HG03095 (cell line): ENCODE measurements at regions not wholly inside any gene's neighbourhood (a gene's known extent, or its start where the extent isn't known, plus 50 kb on each side); places are given as distances from the start of the nearest gene placed in this dataset.

Source experiments
- ATAC-seq: cut with Tn5 transposase; IDR thresholded peaks from one replicate; pipeline ENCODE4 v1.9.1; 2021; ENCODE audit warnings: moderate library complexity; ENCODE audit not compliant: unreplicated experiment

DNA sequence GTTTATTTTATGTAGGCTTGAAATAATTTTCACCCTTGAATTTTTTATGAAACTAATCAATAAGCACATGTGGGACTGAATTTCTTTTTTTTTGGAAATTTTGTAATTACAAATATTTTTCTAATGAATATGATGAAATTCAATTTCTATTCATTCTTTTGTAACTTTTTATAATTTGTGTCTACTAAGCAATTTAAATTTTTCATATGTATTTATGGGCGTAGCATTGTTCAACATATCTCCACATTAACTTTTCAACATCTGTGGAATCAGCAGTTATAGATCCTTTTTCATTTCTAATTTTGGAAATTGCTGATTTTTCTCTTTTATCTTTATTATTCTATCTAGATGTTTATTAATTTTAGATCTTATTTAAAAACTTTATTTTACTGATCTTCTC, 1320.3 kb downstream of the C4orf33 start:
- ATAC-seq: no peak

DNA sequence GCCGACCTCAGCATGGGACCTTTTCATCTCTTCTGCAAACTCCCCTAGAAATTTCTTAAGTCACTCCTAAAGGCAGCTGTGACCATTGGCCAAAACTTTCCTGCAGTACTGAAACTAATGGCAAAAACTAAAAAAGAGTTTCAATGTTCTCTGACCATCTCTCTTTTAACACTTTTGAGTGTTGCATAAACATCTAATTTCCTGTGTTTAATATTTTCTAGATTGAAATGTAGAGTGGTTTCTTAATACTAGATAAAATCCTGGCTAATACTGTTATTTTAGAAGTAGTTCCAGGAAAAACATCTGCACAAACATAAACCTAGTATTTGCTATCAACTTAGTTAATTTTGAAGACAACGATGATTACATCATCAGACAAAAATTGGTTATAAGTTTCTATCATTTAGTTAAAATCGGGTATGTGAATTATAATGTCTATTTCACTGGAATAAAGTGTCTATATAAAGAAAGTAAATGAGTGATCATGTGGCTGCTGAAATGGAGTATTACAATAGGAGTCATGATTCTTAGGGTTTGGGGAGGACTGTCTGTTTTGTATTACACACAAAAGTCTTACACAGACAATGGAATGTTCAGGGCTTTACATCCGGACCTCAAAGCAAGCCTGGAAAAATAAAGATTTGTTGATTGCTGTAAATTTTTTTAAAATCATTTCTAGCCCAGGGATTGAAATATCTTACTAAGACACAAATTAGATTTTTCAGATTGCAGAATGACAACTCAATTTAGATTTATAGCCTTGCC, 1323.4 kb downstream of the C4orf33 start:
- no peak for ATAC-seq

DNA sequence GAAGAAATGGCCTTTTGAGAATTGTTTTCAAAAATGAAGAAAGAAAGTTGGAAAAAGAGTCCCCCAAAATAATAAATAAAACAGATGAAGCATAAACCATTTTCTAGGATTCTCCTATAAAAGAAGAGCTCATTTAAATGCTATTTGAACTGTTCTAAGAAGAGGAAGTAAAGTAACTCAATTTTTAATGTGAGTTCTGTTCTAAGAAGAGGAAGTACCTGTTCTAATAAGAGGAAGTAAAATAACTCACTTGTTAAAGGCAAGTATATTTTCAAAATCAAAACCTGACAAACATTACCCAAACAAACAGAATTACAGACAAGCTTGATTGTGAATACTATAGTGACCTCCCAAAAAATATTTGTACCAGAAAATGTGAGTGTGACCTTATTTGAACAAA, 1326.3 kb downstream of the C4orf33 start:
- ATAC-seq: no peak

DNA sequence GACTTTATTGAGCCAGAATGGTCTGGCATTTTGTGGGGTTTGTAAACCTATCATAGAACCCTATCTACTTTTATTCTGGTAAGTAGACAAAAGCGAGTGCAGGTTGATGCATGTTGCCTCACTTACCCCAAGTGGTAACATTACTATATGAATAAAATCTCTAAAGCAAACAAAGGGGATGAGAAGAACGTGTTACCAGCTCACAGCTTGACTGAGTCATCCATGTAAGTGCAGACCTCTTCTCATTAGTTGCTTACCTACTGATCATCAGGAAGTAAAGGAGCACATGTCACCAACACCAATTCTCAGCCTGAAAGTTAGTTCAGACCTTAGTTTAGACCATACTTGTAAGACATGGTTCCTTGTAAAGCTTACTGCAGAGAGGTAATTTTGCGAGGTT, 1328.3 kb downstream of the C4orf33 start:
- ATAC-seq: no peak

DNA sequence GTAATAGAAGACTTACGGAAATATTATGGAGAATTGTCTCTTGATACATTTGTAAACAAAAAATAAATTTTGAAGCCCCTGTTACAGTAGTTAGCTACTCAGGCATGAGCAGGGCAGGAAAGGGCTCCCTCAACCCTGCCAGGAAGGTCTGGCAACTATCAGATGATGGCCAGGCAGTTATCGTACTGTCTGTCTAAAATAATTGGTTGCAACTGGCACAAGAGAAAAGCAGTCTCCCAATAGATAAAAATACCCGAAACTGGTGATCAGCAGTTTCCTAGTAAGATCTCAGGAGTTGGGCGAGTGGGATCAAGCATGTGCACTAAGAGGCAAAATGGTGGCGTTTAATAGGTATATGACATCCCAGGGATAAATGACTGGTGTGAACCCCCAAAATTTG, 1336.3 kb downstream of the C4orf33 start:
- ATAC-seq: no peak

DNA sequence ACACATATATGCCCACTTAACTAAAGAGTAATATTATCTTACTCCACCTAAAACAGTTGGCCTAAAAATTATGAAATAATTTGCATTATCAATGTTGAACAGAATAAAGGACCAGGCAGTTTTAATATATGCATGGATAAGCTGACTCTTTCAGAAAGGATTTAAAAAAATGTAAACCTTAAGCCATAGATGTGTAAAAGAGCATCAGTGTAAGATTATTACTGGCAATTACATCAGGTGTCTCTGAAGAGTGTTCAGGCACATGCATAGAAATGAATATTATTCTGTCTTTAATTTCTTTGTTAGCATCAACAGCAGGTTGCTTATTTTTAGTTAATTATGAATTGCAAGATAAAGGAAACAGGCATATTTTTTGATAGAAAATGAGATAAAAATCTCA, 1353.8 kb downstream of the C4orf33 start:
- ATAC-seq: no peak

DNA sequence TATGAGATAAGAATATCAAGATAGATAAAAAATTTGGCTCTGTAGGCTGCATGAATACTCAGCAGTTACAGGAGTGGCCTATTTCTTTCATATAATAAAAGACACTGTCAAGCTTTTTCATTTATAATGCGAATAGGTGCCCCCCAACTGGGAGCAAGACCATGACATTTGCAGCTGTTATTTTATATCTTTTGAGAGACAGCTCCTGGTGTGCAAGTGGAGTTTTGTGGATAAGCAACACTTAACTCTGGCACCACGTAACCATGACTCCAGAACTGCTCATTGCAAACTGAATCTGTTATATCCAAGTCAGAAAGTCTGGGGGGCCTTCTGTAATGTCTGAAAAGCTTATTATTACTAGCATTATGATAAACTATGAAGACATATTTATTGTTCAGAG, 1372.4 kb downstream of the C4orf33 start:
- ATAC-seq: no peak

DNA sequence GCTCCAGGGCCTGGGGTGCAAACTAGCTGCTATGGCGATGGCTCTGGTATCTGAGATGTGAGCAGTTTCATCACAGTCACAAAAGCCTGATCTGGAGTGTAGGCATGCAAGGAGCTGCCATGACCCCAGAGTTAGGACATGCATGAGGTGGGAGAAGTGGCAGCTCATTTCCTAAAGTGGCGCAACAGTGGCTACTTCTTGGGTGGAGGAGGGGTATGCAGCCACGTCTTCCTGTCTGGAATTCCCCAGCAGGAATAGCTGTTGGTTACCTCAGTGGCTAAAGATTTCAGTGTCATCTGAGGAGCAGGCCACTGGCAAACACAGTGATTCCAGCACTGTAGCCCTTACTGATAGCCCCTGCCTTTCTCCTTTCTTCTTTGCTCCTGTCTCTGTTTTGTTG, 1382.5 kb downstream of the C4orf33 start:
- ATAC-seq: no peak

DNA sequence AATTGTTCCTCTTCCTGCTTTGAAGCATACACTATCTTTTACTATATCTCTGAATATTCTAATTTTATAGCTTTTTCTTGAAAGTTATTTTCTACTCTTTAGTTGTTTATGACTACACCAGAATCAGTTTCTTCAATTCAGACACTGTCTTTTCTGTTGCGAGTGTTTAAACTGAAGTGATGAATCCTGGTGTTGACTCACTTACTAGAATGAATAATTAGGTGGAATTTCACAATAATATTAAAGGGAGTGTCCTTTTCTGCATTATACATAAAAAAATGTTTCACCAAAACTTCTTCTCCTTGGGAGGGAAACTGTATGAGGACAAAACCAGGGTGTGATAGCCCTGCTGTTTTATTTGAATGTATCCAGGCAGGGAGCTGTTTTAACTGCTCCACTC, 1383.1 kb downstream of the C4orf33 start:
- no peak for ATAC-seq

DNA sequence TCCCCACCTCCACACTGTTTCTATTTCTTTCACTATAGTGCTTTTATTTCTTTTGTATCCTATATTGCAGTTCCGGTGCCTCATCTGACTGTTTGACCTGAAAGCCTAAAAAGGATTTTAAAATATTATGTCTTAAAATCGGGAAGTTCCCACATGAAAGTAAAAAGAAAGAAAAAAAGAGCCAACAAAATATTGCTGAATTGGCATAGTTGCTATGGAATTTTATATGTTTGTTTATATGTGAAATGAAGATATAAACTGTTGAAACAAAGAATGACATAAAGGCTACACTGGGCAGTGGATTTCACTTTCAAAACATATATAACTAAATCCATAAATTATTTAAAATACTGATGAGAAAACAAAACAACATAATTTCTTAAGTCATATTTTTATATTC, 1383.7 kb downstream of the C4orf33 start:
- ATAC-seq: no peak

DNA sequence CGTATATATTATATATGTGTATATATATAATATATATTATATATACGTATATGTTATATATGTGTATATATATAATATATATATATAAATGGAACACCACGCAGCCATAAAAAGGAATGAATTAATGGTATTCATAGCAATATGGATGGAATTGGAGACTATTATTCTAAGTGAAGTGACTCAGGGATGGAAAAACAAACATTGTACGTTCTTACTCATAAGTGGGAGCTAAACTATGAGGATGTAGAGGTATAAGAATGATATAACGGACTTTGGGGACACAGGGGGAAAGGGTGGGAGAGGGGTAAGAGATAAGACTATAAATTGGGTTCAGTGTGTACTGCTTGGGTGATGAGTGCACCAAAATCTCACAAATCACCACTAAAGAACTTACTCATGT, 1388.9 kb downstream of the C4orf33 start:
- no peak for ATAC-seq

DNA sequence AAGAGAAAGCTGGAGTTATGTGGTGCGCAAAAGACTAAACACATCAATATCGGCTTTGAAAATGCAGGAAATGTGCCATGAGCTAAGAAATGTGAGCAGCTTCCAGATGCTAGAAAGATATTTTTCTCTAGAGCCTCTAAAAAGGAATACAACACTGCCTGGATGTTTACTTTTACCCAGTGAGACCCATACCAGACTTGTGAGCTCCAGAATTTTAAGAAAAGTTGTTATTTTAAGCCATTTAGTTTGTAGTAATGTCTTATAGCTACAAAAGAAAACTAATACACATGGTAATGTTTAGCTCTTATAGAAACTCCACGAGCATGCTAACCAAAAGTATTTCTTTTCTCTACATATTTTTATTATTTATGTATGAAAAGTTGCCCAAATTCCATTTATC, 1389.4 kb downstream of the C4orf33 start:
- no peak for ATAC-seq

DNA sequence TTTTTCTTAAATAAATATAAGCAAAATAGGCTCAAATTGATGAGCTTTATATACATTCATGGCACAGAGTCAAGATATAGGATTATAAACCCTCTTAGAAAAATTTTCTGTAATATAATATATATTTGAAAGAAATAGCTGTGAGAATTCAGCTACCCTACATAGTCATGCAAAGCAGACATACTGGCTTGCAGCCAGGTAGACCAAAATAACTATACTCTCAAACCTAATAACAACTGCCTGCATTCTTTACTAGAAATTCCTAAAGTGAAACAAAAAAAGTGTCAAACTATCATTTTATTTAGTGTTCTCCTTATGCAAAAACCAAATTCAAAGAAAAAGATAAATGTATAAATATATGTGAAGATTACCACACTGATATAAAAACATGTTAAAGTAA, 1390.2 kb downstream of the C4orf33 start:
- no peak for ATAC-seq

DNA sequence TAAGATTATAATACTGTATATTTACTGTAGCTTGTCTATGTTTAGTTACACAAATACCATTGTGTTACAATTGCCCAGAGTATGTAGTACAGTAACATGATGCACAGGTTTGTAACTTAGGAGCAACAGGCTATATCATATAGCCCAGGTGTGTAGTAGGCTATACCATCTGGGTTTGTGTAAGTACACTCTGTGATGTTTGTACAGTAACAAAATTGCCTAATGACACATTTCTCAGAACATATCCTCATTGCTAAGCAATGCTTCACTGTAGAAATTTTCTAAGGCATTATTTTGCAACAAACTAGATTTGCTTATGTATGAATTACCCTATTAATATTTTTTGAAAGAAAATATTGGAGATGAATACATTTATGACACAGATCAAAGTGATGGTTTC, 1390.9 kb downstream of the C4orf33 start:
- no peak for ATAC-seq

DNA sequence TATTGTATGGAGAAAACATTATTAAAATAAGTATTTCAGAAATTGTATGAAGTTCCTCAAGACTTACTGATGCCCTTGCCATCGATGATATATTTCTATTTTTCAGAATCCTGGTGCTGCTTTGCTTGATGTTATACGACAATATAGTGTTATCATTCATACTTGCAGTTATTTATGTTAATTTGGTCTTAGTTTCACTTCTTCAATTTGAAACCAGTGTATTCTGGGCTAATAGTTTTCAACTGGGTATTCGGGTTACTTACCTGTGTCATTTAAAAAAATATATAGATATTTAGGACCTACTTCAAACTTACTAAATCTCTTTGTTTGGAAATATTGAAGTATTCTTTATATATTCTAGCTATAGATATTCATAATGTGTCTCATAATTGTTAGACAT, 1414.7 kb downstream of the C4orf33 start:
- ATAC-seq: no peak

DNA sequence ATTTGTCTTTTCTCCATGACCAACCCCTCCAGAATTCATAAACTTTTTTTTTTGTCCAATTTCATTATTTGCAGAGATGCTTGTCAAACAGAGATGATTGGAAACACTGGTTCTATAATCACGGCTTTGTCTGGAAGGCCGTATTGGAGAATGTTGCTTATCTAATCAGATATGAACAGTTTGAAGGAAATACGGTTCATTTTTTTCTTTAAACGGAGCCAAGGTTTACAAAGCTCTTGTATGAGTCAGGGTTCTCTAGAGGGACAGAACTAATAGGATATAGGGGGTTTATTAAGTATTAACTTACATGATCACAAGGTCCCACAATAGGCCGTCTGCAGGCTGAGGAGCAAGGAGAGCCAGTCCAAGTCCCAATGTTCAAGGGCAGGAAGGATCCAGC, 1415.8 kb downstream of the C4orf33 start:
- ATAC-seq: no peak

DNA sequence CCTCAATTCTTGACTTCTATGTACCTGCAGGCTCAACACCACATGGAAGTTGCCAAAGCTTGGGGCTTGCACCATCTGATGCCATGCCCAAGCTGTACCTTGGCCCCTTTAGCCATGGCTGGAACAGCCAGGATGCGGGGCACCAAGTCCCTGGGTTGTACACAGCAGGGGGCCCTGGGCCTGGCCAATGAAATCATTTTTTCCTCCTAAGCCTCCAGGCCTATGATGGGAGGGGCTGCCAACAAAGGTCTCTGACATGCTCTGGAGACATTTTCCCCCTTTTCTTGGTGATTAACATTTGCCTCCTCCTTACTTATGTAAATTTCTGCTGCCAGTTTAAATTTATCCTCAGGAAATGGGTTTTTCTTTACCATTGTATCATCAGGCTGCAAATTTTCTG, 1428.1 kb downstream of the C4orf33 start:
- ATAC-seq: no peak

DNA sequence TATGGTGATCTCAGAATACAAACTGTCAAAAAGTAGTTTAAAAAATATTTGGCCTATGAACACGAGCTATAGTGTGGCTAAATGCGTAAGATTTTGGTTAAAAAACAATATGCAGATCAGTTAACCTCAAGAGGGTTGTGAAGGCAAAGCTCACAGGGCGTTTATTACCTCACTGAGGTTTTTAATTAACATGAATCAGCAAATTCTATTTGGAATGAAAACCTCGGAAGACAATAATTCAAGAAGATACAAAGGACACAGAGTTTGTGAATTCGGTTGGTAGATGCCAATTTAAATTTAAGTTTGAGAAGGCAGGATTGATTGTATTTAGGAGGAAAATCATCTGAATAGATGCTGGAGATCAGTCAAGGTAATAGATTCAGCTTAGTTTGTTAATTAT, 1434.6 kb downstream of the C4orf33 start:
- no peak for ATAC-seq

DNA sequence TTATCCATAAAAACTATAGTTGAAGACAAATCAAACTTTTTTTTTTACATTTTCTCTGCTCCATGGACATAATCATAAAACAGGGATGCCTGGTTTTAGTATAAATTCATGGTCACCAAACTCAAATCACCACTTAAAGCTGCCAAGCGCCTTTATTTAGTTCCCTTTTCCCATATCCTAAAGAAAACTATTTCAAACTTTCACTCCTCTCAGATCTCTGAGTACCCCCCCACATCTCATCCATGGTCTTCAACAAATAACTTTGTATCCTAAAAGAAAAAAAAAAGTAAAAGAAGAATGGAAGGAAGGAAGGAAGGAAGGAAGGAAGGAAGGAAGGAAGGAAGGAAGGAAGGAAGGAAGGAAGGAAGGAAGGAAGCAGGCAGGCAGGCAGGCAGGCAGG, 1438.7 kb downstream of the C4orf33 start:
- ATAC-seq: no peak

DNA sequence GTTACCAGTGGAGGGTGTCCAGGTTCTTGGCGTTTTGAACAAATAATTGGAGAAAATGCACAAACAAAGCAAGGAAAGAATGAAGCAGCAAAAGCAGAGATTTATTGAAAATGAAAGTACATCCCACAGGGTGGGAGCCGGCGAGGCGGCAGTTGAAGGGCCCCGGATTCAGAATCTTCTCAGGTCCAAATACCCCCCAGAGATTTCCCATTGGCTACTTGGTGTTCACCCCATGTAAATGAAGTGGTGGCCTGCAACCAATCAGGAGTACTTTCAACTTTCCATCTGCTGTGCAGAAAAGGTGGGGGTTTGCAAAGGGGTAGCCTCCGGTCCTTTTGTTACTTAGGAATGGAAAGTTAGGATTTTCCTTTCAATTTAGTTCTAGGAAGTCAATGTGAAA, 1447.0 kb downstream of the C4orf33 start:
- no peak for ATAC-seq

DNA sequence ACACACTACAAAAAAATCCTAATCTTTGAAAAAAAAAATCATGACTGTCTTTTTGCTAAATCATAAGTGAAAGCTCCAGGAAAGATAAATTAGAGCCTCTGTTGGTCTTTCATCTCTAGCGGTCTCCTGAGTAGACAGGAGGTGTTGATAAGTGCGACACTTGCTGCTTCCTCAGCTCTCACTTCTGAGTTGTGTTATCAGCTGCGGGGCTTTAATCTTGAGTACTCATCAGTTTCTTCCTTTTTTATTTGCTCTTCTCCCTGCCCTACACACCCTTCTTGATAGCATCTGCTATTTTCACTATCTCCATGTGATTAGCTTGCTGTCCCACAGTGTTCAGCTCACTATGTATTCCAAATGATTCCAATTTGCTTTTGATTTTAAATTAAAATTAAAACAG, 1449.2 kb downstream of the C4orf33 start:
- no peak for ATAC-seq

DNA sequence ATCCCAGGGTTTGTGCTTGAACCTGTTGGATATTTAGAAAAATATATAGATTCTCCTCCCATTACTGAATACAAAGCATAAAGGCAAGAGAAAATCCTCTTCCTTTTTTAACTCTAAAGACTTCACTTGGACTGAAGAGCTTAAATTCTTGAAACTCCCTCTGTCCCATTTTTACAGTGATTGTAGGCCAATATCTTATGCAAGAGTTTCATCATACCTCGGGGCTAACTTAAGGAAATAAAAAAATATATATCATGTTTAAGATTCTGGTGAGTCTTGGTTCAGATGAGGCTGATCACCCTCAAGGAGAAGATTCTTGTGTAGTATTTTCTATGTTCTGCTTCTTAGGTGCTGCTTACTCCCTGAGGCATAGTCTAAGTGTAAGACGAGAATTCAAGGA, 1449.6 kb downstream of the C4orf33 start:
- ATAC-seq: no peak

DNA sequence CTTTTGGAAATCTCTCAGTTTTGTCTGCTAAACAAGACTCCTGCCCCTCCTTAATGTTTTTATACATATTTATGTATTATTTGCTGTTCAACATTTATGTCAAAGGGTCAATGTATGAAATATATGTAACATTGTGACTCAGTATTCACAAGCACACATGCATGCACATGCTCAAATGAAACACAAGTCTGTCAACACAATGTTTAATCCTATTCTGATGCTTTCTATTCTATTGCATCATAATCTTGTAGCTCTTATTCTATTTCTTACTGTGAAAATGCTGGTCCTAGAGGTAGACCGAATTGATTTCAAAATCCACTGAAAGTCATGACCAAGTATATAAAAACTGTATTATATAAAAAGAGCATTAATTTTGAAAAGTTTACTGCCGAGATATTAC, 1463.3 kb downstream of the C4orf33 start:
- no peak for ATAC-seq
